ENCODE measurements at regions not wholly inside any gene's neighbourhood (a gene's known extent, or its start where the extent isn't known, plus 50 kb on each side); places are given as distances from the start of the nearest gene placed in this dataset.

- no peak for DNase-seq
Measured at GRCh38 chr6:12555781-12556180, 160.8 kb upstream of the PHACTR1 start.

- no peak for DNase-seq
Measured at GRCh38 chr6:12557765-12558164, 158.8 kb upstream of the PHACTR1 start.

- DNase-seq: no peak
Measured at GRCh38 chr6:12560315-12560714, 156.3 kb upstream of the PHACTR1 start.

- no peak for DNase-seq
Measured at GRCh38 chr6:12566618-12567123, 149.9 kb upstream of the PHACTR1 start.

DNA sequence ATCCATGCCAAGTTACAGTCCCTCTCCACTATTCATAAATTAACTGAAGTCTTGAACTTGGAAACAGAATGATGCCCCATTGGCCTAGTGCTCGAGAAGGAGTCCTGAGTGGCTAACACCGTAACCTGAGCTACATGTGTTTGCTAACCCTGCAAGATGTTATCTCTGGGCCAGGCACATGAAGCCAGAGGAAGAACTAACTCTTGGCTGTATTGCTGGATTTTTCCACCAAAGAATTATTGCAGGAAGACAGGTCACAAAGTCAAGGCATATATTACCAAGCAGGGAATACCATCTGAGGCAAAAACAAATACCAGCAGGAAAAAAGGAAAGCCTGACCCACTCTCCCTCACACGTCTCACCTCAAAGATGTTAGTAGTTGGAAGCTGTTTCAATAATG is 148.9 kb upstream of the PHACTR1 start:
- DNase-seq: no peak

- DNase-seq: no peak
Measured at GRCh38 chr6:12569646-12570045, 146.9 kb upstream of the PHACTR1 start.

- no peak for DNase-seq
Measured at GRCh38 chr6:12570461-12571030, 146.0 kb upstream of the PHACTR1 start.

DNA sequence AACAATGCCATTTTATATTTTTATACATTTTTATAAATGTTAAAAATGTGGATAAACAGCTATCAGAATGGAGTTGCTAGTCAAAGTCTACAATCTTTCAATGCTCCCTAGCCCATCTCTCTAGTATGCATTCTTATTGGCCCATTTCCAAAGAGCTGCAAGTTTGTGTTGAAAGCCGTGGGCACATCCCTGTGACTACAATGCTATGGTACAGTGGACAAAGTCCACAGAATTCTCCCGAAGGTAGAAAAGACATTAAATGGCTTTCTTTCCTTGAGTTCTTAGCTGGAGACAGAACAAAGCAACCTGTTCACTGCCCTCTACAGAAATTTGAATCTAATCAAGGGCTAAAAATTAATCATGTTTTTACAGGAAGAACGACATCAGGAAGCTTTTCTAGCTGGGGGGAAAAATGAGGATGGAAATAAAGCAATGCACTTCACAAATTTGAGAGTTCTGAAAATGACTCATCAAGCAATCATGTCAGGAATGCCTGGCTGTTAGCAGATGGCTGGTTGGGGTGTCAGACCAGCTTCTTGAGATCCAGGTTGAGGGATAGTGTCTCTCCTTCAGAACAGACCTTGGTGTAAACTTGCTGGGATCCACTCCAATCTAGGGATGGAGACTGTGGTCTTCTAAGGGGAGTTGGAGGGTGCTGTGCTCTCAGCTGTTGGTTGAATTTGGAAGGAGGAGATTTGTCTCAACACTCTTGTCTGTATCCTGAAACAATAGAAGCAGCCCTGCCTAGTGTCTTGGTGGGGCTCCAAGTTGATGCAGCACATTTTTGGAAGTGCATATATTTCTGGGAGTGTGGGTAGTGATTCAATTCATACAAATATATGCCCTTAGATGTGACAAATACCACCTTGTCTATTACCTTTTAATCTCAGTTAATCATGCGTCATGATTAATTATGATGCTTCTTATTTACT is 143.4 kb upstream of the PHACTR1 start:
- DNase-seq: no peak

DNA sequence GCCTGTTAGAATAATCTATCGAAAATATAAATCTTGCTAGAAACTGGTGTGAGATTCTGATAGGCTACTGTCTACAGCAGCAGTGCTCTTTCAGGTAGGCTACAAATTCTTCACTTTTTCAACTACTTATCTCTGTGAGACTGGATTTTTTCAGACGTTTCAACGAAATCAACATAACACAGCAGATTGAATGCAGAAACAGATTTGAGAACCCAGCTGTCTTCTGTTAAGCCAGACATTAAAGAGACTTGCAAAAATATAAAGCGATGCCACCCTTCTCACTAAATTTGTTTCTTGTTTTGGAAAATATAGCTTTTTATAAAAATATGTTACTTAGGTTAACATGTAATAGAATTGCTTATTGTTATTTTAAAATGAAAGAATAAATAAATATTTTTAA is 140.6 kb upstream of the PHACTR1 start:
- no peak for DNase-seq

- no peak for DNase-seq
Measured at GRCh38 chr6:12576389-12576788, 140.2 kb upstream of the PHACTR1 start.

DNA sequence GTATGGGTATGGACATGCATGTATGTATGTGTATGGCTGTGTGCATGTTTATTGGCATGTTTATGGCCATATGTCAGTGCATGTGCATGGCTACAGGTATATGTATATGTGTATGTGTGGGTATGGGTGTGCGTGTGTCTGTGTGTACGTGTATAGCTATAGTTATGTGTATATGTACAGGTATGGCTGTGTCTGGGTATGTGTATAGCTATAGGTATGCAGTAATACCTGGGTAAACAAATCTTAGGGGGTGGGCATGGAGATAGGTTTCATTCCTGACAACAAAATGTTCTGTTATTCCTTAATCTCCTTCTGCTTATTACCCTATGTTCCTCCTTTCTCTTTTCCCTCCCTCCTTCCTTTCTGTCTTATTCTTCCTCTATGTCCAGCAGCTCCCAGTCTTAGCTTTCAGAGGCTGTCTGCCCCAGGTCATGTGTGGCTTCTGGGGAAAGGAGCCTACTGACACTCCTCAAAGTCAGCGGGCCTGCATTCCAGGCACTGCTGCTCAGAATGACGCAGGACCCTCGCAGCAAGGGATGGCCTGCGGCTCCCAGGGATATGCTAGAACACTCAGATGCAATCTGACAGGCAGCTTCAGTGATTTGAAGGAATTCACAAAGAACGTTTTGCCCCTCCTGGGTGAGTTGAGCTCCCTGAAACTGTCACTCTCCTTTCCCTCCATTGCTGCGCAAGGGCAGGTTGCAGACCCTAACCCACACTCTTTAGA is 139.3 kb upstream of the PHACTR1 start:
- DNase-seq: no peak

DNA sequence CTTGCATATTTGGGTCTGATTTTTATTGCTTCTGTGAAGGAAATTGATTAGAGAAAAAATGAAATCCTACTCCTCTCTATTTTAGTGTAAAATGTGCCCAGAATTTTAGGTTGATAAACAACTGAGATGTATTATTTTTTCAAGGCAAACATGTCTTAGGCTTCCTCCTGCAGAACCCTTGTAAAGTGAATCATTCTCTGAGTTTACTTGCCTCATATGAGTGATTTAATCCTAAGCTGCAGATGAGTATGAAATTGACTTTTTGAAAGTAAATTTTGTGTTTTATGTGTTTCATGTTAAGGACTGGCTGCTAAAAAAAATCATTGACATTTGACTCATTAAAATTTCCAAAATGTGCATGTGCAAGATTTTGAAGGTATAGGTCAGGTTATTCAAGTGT is 138.5 kb upstream of the PHACTR1 start:
- no peak for DNase-seq

- no peak for DNase-seq
Measured at GRCh38 chr6:12578751-12579150, 137.8 kb upstream of the PHACTR1 start.

- DNase-seq: no peak
Measured at GRCh38 chr6:12580290-12580689, 136.3 kb upstream of the PHACTR1 start.

DNA sequence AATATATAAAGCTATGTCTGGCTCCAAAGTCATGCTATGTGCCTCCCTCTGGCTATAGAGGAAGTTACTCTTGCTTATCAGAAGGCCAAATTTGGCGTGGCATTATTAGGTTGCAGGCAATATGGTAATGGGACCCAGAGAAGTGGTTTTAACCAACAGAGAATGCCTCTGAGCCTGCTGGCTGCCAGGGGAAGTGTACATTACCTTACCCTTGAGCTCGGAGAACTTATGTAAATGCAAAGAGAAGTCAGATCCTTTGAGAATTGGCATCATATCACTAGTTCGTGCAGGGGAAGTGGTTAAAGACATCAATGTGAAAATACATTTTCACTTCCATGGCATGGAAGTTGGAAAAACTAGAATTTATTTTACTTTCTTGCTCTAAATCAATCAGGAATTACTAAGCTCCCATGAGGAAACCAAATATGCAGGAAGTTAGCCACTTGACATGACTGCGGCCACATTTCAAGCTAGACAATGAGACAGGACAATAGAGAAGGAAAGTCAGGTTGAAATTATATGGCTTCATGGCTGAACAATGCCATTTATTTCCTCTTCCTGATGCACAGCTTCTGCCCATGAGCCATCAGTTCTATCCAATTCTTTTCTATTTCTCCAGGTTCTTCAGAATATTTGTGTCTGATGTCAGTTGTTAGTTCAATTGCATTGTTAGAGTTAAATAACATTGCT is 134.0 kb upstream of the PHACTR1 start:
- no peak for DNase-seq

- DNase-seq: no peak
Measured at GRCh38 chr6:12584631-12585405, 131.7 kb upstream of the PHACTR1 start.

GRCh38 chr6:12585497-12585958 is 131.0 kb upstream of the PHACTR1 start:
- no peak for DNase-seq

DNA sequence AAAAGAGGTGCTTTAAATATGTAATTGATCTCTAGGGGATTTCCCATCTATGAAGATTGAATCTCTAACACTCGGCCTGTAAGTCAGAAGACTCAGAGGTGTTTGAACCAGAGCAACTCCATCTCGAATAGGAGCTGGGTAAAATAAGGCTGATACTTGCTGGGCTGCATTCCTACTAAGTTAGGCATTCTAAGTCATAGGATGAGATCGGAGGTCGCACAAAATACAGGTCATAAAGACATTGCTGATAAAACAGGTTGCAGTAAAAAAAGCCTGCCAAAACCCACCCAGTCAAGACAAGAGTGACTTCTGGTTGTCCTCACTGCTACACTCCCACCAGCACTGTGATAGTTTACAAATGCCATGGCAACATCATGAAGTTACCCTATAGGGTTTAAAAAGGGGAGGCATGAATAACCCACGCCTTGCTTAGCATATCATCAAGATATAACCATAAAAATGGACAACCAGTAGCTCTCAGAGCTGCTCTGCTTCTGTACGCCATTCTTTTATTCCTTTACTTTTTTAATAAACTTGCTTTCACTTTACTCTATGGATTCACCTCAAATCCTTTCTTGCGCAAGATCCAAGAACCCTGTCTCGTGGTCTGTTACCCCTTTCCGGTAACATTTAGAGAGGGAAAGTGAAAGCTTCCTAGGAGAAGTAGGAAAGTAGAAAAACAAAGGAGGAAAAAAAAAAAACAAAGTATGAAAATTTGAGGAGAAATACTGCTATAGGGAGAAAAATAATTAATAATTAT is 129.7 kb upstream of the PHACTR1 start:
- DNase-seq: no peak

GRCh38 chr6:12590901-12591300 is 125.7 kb upstream of the PHACTR1 start:
- no peak for DNase-seq

- no peak for DNase-seq
Measured at GRCh38 chr6:12592634-12593033, 123.9 kb upstream of the PHACTR1 start.
